ENCODE measurements at regions not wholly inside any gene's neighbourhood (a gene's known extent, or its start where the extent isn't known, plus 50 kb on each side); places are given as distances from the start of the nearest gene placed in this dataset.

DNA sequence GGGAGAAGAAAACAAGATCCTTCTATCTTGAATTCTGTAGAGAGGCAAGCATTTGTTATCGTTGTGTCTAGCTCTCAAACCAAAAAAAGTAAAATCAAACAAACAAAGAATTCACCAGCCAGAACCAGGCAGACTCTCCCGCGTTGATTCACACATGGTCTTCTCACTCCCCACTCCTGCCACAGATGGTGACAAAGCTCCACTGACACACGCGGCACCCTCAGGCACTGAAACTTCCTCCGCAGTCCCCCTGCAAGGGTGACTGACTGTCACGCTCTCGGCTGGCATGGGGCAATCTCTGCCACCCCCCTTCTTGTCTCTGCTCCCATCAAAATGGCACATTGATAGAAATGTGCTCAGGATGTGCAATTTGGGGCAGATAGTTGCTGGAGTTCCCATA lies 304.9 kb downstream of the DHX15 start:
- DNase-seq, result no peak

DNA sequence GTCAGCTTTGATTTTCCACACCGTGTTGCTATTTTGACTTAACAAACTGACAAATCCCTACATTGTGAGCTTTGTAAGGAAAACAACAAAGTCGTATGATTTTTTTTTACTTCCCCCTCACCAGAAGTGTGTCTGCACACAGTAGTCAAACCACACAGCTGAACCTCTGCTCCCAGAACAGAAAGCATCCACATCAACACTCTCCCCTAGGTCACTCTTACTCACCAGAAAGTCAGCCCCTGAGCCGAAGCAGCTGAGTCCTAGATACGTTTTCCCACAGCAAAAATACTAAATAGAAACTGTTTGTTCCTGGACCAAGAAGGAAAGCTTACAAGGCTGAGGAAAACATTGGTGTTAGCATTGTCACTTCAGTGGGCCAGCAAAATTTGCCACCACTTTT lies 305.7 kb downstream of the DHX15 start:
- DNase-seq, result no peak

DNA sequence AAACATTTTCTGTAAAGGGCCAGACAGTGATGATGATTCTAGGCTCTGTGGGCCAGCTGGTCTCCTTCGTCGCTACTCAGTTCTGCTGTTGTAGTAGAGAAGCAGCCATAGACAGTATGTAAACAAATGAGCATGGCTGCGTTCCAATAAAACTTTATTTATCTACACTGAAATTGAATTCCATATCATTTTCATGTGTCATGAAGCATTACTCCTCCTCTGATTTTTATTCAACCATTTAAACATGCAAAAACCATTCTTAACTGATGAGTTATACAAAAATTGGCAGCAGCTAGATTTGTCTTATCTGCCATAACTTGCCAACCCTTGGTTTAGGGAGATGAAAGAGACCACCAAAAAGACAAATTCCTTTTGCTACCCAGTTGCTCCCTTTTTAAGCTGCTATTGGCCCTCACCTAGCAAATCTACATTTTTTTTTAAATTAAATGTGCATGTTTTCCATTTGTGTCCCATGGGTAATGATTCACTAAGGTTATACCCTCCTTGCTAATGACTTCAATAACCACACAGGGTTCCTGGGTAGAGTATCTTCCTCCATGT lies 309.9 kb downstream of the DHX15 start:
- no peak for DNase-seq

DNA sequence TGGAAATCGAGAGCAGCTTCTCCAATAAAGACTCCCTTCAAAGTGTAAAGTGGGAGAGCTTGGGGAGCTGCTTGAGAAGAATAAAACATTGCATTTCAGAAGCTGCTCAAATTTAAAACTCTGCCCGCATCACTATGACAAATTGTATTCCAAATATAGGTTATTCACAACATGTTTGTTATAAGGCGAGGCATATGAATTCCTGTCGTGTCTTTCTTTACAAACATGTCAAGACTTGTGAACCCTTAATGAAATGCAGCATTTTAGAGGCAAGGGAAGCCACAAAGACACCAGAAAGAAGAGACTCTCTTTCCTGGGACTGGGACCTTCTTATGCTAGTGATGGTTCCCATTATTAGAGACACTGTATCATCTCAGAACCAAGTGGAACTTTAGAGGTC lies 311.2 kb downstream of the DHX15 start:
- no peak for DNase-seq

- DNase-seq, result peak; percentile 7
Measured at GRCh38 chr4:24266951-24267722, 317.2 kb downstream of the DHX15 start.

DNA sequence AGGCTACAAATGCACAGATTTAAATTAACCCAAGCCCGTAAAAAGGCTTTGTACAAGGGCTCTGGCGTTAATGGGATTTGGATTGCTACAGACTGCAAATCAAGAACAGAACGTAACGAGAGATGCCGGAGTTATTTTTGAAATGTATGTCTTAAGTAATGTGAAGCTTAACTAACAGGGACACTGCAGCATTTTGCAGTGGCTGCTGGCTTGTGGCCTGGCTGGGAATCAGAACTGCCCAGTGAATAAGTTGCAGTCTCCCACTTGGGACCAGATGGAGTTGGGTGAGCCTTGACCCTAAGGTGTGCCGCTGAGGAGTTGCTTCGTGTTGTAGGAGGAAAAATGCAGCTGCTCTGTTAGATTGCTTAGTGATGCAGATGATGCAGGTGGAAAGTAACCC lies 318.4 kb downstream of the DHX15 start:
- no peak for DNase-seq

- DNase-seq, result no peak
Measured at GRCh38 chr4:24262616-24263015, 321.7 kb downstream of the DHX15 start.

- no peak for DNase-seq
Measured at GRCh38 chr4:24262084-24262483, 322.3 kb downstream of the DHX15 start.

- no peak for DNase-seq
Measured at GRCh38 chr4:24260923-24261564, 323.3 kb downstream of the DHX15 start.

GRCh38 chr4:24260133-24260715 lies 324.1 kb downstream of the DHX15 start:
- DNase-seq, result no peak

DNA sequence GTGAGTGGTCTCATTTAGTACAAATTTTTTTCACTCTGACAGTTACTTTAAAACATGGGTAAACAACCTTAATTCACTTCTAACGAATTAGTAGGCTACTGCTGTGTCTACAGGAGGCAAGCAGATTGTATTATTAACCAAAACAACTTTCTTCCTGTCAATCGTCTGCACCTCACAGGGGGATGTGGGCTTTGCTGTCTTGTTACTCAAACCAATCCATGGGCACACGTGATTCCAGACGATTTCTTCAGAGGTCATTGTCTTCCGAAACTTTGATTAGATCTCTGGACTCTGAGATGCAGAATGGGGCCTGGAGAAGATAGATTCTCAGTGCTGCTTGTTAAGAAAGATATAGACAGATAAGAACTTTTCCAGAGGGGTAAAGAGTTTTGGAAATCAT lies 327.8 kb downstream of the DHX15 start:
- no peak for DNase-seq

GRCh38 chr4:24256066-24256465 lies 328.3 kb downstream of the DHX15 start:
- no peak for DNase-seq

DNA sequence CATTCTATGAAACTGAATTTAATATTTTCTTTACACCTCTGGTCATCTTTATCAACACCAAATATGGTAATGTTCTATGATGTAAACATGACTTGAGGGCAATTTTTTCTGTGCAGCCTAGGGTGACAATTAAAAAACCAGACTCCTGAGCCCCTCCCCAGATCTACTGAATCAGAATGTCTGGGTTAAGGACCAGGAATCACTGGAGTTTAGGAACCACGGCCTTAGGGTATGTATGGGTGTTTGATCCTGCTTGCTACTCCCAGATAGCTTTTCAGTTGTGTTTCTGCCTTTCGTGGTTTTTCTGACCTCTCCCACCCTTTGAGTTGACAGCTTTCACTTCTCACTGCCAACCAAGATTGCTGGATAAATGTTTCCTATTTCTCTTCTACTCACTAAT lies 332.2 kb downstream of the DHX15 start:
- DNase-seq, result no peak

- DNase-seq, result no peak
Measured at GRCh38 chr4:24251589-24251988, 332.8 kb downstream of the DHX15 start.

DNA sequence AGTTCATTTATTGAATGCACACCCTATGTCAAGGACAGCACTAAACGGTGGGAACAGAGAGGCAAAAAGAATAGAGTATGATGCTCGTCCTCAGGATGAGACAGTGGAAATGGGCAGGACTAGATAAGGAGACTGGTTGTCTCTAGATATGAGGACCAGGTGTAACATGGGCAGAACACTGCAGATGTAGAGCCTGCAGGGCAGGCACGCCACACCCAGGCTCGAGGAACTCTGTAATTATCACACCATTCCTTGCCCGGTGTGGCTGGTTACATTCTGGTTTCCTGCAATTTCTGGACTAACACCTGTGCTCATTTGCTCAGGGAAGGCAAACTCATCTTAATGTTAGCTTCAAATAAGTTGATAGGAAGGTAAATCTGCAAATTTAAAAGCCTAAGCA lies 334.4 kb downstream of the DHX15 start:
- no peak for DNase-seq

DNA sequence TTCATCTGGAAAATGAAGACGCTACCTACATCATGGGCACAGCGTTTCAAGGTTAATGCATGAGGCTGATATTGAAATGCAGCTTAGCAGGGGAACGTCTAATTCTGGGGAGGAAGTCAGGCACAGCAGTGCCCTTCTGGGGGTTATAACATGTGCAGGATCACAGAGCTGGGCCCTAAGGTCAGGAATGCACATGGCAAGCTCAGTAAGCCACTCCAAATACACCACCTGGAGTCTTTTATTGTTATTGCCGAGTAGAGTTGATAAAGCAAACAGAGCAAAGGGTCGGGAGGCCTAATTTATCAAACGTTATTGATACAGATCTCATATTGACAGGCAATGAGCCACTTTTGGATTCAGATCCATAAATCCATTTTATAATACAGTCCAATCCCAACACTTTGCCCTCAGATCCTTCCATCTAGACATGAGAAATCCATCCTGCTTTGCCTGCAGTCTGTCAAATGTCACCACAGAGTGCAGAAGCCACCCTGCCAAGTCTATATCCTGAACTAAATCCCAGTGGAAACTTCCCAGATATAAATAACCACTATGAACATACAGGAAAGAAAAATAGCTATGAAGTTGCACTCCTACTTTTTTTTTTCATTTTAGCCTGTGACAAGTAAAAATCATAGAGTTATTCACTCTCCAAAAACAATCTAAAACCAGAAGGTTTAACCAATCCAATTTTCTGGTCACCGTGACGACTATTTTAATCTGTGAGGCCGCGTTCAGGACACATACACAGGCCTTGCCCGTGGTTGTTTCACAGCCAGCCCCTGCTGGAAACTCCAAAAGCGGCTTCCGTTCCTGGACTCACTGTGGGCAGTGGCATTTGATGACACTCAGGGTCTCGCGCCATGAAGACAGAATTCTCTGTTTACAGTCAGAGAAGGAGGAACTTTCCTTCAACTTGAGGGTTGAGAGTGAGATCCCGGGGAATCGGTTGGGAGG lies 335.4 kb downstream of the DHX15 start:
- no peak for DNase-seq

DNA sequence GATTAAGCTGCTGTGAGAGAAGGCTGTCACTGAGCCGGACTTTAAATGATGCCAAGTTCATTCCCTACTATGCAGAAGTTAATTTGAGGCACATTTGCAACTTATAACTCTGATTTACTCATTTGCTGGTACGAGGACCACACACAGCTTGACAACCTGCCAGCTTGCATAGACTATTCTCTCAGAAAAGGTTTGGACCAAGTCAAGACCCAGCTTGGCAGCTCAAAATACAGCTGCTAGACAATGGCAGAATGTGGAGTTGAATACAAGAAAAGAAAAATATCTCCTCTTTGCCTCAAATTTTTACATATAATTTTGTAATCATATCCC lies 338.9 kb downstream of the DHX15 start:
- no peak for DNase-seq

DNA sequence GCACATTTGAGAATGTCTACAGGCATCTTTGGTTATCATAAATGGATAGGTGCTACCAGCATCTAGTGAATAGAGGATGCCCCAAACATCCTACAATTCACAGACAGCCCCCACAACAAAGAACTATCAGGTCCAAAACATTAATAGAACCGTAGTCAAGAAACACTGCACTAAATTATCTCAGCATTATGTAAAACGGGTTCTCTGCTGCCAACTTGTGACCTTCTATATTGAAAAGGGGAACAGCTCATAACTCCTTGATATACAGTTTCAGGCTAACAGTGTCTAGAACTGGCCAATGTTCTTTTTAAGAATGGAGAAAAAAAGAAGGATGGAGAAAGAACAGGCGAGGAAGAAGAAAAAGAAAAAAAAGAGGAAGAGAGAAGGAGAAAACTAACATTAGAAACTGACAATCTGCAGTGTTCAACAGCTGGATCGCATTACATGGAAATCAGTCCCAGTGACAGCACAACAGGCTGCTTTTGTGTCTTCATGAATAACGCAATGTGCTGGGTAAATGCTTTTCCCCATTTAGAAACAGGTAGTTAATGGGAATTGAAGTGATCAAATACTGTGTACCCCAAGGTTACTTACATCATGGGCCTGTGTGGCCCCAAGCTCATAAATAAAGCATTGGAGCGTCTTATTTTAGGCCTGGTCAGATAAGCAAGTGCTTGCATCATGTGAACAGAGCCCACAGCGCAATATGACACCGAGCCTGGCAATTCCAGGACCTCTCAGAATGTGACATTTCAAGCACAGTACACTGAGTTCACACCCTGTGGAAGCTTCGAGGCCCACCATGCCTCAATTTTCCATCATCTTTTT lies 339.5 kb downstream of the DHX15 start:
- DNase-seq, result no peak

DNA sequence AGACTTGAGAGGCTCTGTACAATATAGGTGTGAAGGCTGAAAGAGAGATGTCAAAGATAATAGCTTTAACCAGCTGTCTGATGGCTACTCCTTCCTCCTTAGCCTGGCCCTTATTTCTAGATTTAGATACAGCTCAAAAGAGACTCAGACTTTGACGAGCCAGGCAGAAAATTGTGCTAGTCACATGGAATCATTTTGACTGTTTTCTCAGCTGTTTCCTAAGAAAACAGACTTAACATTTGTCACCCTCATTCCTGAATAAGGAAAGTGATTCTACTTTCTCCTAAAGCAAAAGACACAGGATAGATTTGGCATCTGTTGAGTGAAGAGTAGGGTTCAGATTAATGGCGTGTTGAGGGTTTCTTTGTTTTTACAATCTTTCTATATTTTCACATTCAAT lies 340.7 kb downstream of the DHX15 start:
- DNase-seq, result no peak

DNA sequence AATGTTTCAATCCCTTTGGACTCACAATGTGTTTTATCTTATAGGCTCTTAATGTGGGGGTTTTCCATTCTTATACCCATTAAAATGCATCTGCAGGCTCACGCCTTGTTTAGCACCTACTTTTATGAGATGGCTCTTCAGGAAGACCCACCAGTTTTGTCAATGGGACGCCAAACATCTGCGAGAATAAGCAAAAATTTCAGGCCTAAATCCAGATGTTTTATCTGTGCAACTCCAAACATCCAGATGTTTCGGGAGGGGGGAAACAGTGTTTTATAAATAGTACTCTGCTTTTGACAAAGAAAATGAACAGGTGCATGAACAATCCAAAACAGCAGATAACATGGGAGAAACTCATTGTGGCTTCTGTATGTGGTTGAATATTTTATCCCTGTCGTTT lies 342.8 kb downstream of the DHX15 start:
- no peak for DNase-seq

DNA sequence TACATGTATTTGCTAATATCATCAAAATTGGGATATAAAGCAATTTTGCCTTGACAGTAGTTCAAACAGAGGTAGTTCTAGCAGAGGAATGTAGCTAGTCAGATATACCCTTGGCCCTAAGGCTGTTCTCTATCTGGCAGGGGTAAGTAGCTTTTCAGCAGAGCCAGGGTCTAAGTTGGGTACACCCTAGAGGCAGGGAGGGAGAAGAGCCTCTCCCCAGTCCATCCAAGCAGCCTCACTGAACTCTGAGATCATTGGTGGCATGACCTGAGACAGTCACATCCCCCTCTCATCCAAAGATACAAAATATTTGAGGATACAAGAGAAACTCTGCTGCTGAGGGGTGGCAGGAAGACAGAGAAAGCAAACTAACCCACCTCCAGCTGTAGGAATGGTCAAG lies 343.7 kb downstream of the DHX15 start:
- DNase-seq, result no peak

DNA sequence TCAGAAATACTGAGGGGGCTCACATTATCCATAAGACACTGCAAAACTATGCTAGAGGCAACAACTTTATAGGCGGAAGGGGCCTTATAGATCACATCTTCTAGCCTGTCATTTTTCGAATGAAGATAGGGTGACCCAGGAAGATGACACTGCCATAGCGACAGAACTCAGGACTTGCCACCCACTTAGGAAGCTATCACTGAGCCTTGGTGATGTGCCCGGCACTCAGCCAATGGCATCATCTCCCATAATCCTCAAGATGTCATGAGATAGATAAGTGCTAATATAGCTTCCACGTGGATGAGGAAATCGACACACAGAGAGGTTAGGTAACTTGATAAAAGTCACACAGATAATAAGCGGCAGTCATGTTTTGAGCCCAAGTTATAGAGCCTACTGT lies 346.6 kb downstream of the DHX15 start:
- DNase-seq, result no peak

Measured in kidney glomerular epithelial cell (primary cell).